HFFc6 (cell line): ENCODE measurements at regions not wholly inside any gene's neighbourhood (a gene's known extent, or its start where the extent isn't known, plus 50 kb on each side); places are given as distances from the start of the nearest gene placed in this dataset.

Source experiments
- DNase-seq: peaks from one replicate; pipeline ENCODE4 v3.0.0-alpha.2; 2018
- H3K27ac Mint-ChIP-seq: 2 replicates; pipeline ENCODE4 v1.8.0; 2020; ENCODE audit warnings: mild to moderate bottlenecking, mixed read lengths
- H3K27me3 Mint-ChIP-seq: 2 replicates; pipeline ENCODE4 v1.8.0; 2021; ENCODE audit warnings: mild to moderate bottlenecking, moderate library complexity, mixed read lengths; ENCODE audit not compliant: insufficient read depth
- H3K36me3 Mint-ChIP-seq: 2 replicates; pipeline ENCODE4 v1.8.0; 2021; ENCODE audit warnings: low read depth, mixed read lengths
- H3K4me1 Mint-ChIP-seq: 2 replicates; pipeline ENCODE4 v1.8.0; 2020; ENCODE audit warnings: low read depth, mixed read lengths
- H3K4me3 Mint-ChIP-seq: 2 replicates; pipeline ENCODE4 v1.8.0; 2020; ENCODE audit warnings: mild to moderate bottlenecking, moderate library complexity, mixed read lengths
- H3K9me3 Mint-ChIP-seq: 2 replicates; pipeline ENCODE4 v1.8.0; 2020; ENCODE audit warnings: mild to moderate bottlenecking, mixed read lengths
- TF ChIP-seq, protein P1 (sequence below): fragments of 200-600 bp; sonication (generic); IDR thresholded peaks from 2 replicates; pipeline ENCODE4 v1.5.0; 2021; ENCODE audit warnings: antibody characterized with exemption, mild to moderate bottlenecking

- TF ChIP-seq, protein P1, sequence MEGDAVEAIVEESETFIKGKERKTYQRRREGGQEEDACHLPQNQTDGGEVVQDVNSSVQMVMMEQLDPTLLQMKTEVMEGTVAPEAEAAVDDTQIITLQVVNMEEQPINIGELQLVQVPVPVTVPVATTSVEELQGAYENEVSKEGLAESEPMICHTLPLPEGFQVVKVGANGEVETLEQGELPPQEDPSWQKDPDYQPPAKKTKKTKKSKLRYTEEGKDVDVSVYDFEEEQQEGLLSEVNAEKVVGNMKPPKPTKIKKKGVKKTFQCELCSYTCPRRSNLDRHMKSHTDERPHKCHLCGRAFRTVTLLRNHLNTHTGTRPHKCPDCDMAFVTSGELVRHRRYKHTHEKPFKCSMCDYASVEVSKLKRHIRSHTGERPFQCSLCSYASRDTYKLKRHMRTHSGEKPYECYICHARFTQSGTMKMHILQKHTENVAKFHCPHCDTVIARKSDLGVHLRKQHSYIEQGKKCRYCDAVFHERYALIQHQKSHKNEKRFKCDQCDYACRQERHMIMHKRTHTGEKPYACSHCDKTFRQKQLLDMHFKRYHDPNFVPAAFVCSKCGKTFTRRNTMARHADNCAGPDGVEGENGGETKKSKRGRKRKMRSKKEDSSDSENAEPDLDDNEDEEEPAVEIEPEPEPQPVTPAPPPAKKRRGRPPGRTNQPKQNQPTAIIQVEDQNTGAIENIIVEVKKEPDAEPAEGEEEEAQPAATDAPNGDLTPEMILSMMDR, result no peak
- Mint-ChIP-seq H3K9me3 (peaks cover 58% of the 10 kb centered on the region), H3K27ac (no peak overlapping the region), H3K4me3 (no peak overlapping the region), H3K36me3 (peaks cover 13% of the 10 kb centered on the region), H3K27me3 (no peaks in the 10 kb centered on the region), H3K4me1 (no peaks in the 10 kb centered on the region)
- no peak for DNase-seq
Measured at GRCh38 chr11:133787379-133788141, 57.8 kb downstream of the SPATA19 start.

DNA sequence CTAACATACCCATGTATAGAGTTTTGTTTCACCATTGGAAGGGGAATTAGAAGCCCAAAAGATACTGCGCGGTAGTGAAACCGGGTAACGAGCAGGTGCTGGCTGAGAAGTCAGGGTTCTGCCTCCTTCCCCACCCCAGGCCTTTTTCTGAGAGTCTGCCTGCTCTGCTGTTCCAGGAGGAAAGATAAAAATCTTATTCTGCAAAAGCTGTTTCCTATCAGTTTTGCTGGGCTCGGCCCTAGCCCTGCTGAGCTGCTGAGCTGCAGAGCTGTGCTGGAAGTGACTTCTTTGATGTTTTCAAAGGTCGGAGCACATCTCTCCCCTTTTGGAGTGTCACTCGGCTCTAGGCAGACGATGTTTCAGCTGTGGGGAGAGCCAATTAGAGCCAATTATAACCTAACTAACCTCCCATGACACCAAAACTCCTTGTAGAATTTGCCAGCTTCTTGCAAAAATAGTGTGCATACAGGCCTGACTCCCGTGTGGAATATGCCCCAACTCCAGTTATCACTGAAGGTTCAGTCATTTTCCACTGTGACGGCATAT lies 59.4 kb downstream of the SPATA19 start:
- no peak for DNase-seq
- no peaks in the 10 kb centered on the region for H3K4me1 Mint-ChIP-seq
- H3K36me3 Mint-ChIP-seq, result peaks cover 13% of the 10 kb centered on the region
- peaks cover 55% of the 10 kb centered on the region for H3K9me3 Mint-ChIP-seq
- H3K27me3 Mint-ChIP-seq, result no peaks in the 10 kb centered on the region; the same call in 1 of the 2 replicates
- H3K4me3 Mint-ChIP-seq, result no peak overlapping the region
- H3K27ac Mint-ChIP-seq, result no peak overlapping the region
- TF ChIP-seq, protein P1, result no peak

DNA sequence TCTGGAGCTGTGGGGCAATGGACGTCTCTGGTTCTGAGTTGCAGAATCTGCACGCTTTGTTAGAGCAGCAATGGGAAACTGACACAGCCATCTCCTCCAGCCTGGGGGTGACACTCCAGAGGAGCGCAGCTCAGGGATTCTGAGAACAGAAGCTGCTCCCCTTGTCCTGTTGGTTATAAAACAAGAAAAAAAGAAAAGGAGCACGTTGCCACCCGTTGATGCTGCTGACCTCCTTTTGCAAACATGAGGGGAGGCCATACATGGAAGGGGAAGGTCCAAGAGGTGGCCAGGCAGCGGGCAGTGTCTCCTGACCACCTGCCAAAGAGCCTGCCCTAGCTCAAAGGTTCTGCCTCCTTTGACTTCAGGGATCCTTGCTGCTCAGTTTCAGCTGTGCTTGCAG lies 61.0 kb downstream of the SPATA19 start:
- Mint-ChIP-seq H3K4me3 (no peak overlapping the region), H3K27me3 (peaks cover under 1% of the 10 kb centered on the region), H3K9me3 (peaks cover 62% of the 10 kb centered on the region), H3K27ac (no peak overlapping the region), H3K4me1 (no peaks in the 10 kb centered on the region), H3K36me3 (peaks cover 13% of the 10 kb centered on the region)
- TF ChIP-seq, protein P1, result no peak
- DNase-seq, result no peak

- no peaks in the 10 kb centered on the region for H3K4me1 Mint-ChIP-seq
- H3K9me3 Mint-ChIP-seq, result peaks cover 65% of the 10 kb centered on the region
- peaks cover 1% of the 10 kb centered on the region for H3K27me3 Mint-ChIP-seq
- no peak overlapping the region for H3K27ac Mint-ChIP-seq
- no peak for DNase-seq
- peaks cover 13% of the 10 kb centered on the region for H3K36me3 Mint-ChIP-seq
- H3K4me3 Mint-ChIP-seq, result no peak overlapping the region
- TF ChIP-seq, protein P1, result no peak
Measured at GRCh38 chr11:133782116-133782725, 63.1 kb downstream of the SPATA19 start.

- DNase-seq, result no peak
- H3K27ac Mint-ChIP-seq, result no peak overlapping the region
- H3K27me3 Mint-ChIP-seq, result peaks cover 1% of the 10 kb centered on the region
- H3K4me3 Mint-ChIP-seq, result no peak overlapping the region
- H3K9me3 Mint-ChIP-seq, result peaks cover 77% of the 10 kb centered on the region
- no peaks in the 10 kb centered on the region for H3K4me1 Mint-ChIP-seq
- peaks cover 10% of the 10 kb centered on the region for H3K36me3 Mint-ChIP-seq
- TF ChIP-seq, protein P1, result no peak
Measured at GRCh38 chr11:133778161-133778560, 67.2 kb downstream of the SPATA19 start.
